ENCODE measurements at regions not wholly inside any gene's neighbourhood (a gene's known extent, or its start where the extent isn't known, plus 50 kb on each side); places are given as distances from the start of the nearest gene placed in this dataset.

GRCh38 chr21:32100423-32100822, 178.4 kb downstream of the MIS18A start:
- no peak for DNase-seq (ENCODE audit: low read depth)
- H3K4me3 ChIP-seq (ENCODE audit: low read depth, low read length), result no peak overlapping the region
- TF ChIP-seq CTCF (conservative IDR thresholded peaks at IDR 0.05; ENCODE audit: low read depth, low read length), result no peak

- peak; percentile 24 for TF ChIP-seq CTCF (conservative IDR thresholded peaks at IDR 0.05; ENCODE audit: low read depth, low read length)
- DNase-seq (ENCODE audit: low read depth), result no peak
Measured at GRCh38 chr21:32099812-32100416, 178.9 kb downstream of the MIS18A start.

GRCh38 chr21:32096411-32096810, 182.4 kb downstream of the MIS18A start:
- no peak overlapping the region for H3K4me3 ChIP-seq (ENCODE audit: low read depth, low read length)
- TF ChIP-seq CTCF (conservative IDR thresholded peaks at IDR 0.05; ENCODE audit: low read depth, low read length), result peak; percentile 50
- DNase-seq (ENCODE audit: low read depth), result no peak

More at GRCh38 chr21:32099812-32100416, 178.9 kb downstream of the MIS18A start:
- no peak overlapping the region for H3K4me3 ChIP-seq (ENCODE audit: low read depth, low read length)

GRCh38 chr21:32094804-32095203, 184.0 kb downstream of the MIS18A start:
- no peak for DNase-seq (ENCODE audit: low read depth)
- H3K4me3 ChIP-seq (ENCODE audit: low read depth, low read length), result no peak overlapping the region
- no peak for TF ChIP-seq CTCF (conservative IDR thresholded peaks at IDR 0.05; ENCODE audit: low read depth, low read length)

GRCh38 chr21:32093646-32094462, 185.0 kb downstream of the MIS18A start:
- TF ChIP-seq CTCF (conservative IDR thresholded peaks at IDR 0.05; ENCODE audit: low read depth, low read length), result no peak
- no peak for DNase-seq (ENCODE audit: low read depth)
- H3K4me3 ChIP-seq (ENCODE audit: low read depth, low read length), result no peak overlapping the region

- TF ChIP-seq CTCF (conservative IDR thresholded peaks at IDR 0.05; ENCODE audit: low read depth, low read length), result no peak
- no peak overlapping the region for H3K4me3 ChIP-seq (ENCODE audit: low read depth, low read length)
- no peak for DNase-seq (ENCODE audit: low read depth)
Measured at GRCh38 chr21:32090956-32091355, 187.9 kb downstream of the MIS18A start.

All from epithelial cell of proximal tubule (primary cell).